ENCODE measurements at regions not wholly inside any gene's neighbourhood (a gene's known extent, or its start where the extent isn't known, plus 50 kb on each side); places are given as distances from the start of the nearest gene placed in this dataset.

DNA sequence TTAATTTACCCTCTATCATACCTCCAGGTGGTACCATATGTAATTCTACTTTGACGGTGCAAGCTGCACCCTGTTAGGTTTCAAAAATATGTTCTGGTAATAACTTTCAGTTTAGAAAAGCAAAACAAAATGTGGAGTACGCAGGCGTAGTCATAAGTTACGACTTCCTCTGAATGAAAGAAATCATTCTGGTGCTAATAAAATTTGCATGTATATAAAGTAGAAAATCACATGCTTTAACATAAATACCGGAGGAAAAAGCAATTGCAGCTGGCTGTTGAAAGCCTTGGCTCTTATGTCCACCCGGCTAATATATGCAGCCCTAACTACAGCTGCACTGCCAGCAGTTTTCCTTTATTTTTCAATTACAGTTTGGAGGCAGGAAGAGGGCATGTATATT, 65.2 kb upstream of the TMPRSS15 start:
- Histone ChIP-seq H3K9me3 (replicated peaks; ENCODE audit: control insufficient read depth, insufficient read depth, low read depth, low read length) (no peaks in the 10 kb centered on the region), H3K4me3 (no peak overlapping the region), H3K36me3 (ENCODE audit: control insufficient read depth, insufficient read depth, low read length) (no peaks in the 10 kb centered on the region), H3K4me2 (ENCODE audit: insufficient read depth, low read length) (no peak overlapping the region), H3K9me1 (ENCODE audit: control insufficient read depth, insufficient read depth, low read length) (no peaks in the 10 kb centered on the region), H3K9ac (ENCODE audit: insufficient read depth in 1 of 2, low read depth in 2 of 2, low read length in 2 of 2) (no peak overlapping the region), H3K27ac (ENCODE audit: extremely low read depth, low read depth, low read length) (no peak overlapping the region), H2AFZ (ENCODE audit: low read depth, low read length) (no peak overlapping the region), H4K20me1 (replicated peaks; ENCODE audit: control insufficient read depth, insufficient read depth, low read length) (no peaks in the 10 kb centered on the region), H3K4me1 (replicated peaks in 1 of 2; ENCODE audit: control insufficient read depth in 2 of 2, insufficient read depth in 2 of 2, low read length in 2 of 2) (no peaks in the 10 kb centered on the region), H3K27me3 (ENCODE audit: control insufficient read depth in 2 of 2, insufficient read depth in 2 of 2, low read length in 2 of 2) (no peaks in the 10 kb centered on the region), H3K79me2 (ENCODE audit: control insufficient read depth, insufficient read depth, low read length) (no peaks in the 10 kb centered on the region)
- in situ Hi-C loops (cut with MboI), result no loop called here
- 1% methylated on average over 6 of the region's 6 CpGs for WGBS (ENCODE audit: insufficient coverage, low coverage, missing lambda C conversion rate)
- no peak for FAIRE-seq
- TF ChIP-seq FOXK2 (conservative IDR thresholded peaks at IDR 0.05 in 1 of 2, IDR thresholded peaks at IDR 0.05 in 1 of 2; ENCODE audit: low read depth in 2 of 2) (no peak), ZNF583 (CRISPR knock-in tag; IDR thresholded peaks at IDR 0.05) (no peak), KLF1 (tag; IDR thresholded peaks at IDR 0.05) (no peak), NCOA4 (IDR thresholded peaks at IDR 0.05; ENCODE audit: partially characterized antibody) (no peak)
- DNase-seq (ENCODE audit: extremely low read depth in 1 of 4, low spot score in 3 of 4), result no peak
- BruUV-seq (replicated peaks), result no TSS peak
- ChIA-PET CTCF (ENCODE audit: low intra/inter-chr PET ratio) (no interaction called here), POLR2A (no interaction called here)
- ATAC-seq, result no peak
- intact Hi-C loops (cut with micrococcal nuclease), result no loop called here

- DNase-seq (ENCODE audit: extremely low read depth in 1 of 4, low spot score in 3 of 4) (no peak), FAIRE-seq (no peak), ATAC-seq (no peak)
- Histone ChIP-seq H3K36me3 (ENCODE audit: control insufficient read depth, insufficient read depth, low read length) (no peaks in the 10 kb centered on the region), H4K20me1 (replicated peaks; ENCODE audit: control insufficient read depth, insufficient read depth, low read length) (no peaks in the 10 kb centered on the region), H3K27ac (ENCODE audit: extremely low read depth, low read depth, low read length) (no peak overlapping the region), H3K9ac (ENCODE audit: insufficient read depth in 1 of 2, low read depth in 2 of 2, low read length in 2 of 2) (no peak overlapping the region), H2AFZ (ENCODE audit: low read depth, low read length) (no peak overlapping the region), H3K27me3 (ENCODE audit: control insufficient read depth in 2 of 2, insufficient read depth in 2 of 2, low read length in 2 of 2) (no peaks in the 10 kb centered on the region), H3K79me2 (ENCODE audit: control insufficient read depth, insufficient read depth, low read length) (no peaks in the 10 kb centered on the region), H3K4me1 (replicated peaks in 1 of 2; ENCODE audit: control insufficient read depth in 2 of 2, insufficient read depth in 2 of 2, low read length in 2 of 2) (no peaks in the 10 kb centered on the region), H3K4me2 (ENCODE audit: insufficient read depth, low read length) (no peak overlapping the region), H3K4me3 (no peak overlapping the region), H3K9me1 (ENCODE audit: control insufficient read depth, insufficient read depth, low read length) (no peaks in the 10 kb centered on the region), H3K9me3 (replicated peaks; ENCODE audit: control insufficient read depth, insufficient read depth, low read depth, low read length) (no peaks in the 10 kb centered on the region; the same call in 1 of the 2 replicates)
- WGBS (ENCODE audit: insufficient coverage, low coverage, missing lambda C conversion rate), result 13% methylated on average over 1 of the region's 1 CpG
- intact Hi-C loops (cut with micrococcal nuclease) (no loop called here), in situ Hi-C loops (cut with MboI) (no loop called here)
- BruUV-seq (replicated peaks), result no TSS peak
- ChIA-PET CTCF (ENCODE audit: low intra/inter-chr PET ratio) (no interaction called here), POLR2A (no interaction called here)
- no peak for TF ChIP-seq CEBPG (CRISPR knock-in tag; IDR thresholded peaks at IDR 0.05)
- no peak for TF ChIP-seq CEBPG (tag; conservative IDR thresholded peaks at IDR 0.05 in 1 of 2, IDR thresholded peaks at IDR 0.05 in 1 of 2)
- TF ChIP-seq TAF1 (IDR thresholded peaks at IDR 0.05; ENCODE audit: control insufficient read depth, extremely low read depth, insufficient read depth, low read length, severe bottlenecking), result no peak
- TF ChIP-seq ZNF561 (CRISPR knock-in tag; conservative IDR thresholded peaks at IDR 0.05), result no peak
- TF ChIP-seq MTA2 (IDR thresholded peaks at IDR 0.05; ENCODE audit: low read depth), result no peak
- no peak for TF ChIP-seq EWSR1 (IDR thresholded peaks at IDR 0.05; ENCODE audit: borderline replicate concordance, low read depth, partially characterized antibody)
- no peak for TF ChIP-seq NFIC (IDR thresholded peaks at IDR 0.05)
- TF ChIP-seq, protein P1, sequence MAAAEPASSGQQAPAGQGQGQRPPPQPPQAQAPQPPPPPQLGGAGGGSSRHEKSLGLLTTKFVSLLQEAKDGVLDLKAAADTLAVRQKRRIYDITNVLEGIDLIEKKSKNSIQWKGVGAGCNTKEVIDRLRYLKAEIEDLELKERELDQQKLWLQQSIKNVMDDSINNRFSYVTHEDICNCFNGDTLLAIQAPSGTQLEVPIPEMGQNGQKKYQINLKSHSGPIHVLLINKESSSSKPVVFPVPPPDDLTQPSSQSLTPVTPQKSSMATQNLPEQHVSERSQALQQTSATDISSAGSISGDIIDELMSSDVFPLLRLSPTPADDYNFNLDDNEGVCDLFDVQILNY (CRISPR knock-in tag; IDR thresholded peaks at IDR 0.05), result no peak
- no peak for TF ChIP-seq ATF3 (IDR thresholded peaks at IDR 0.05)
- TF ChIP-seq ATF3 (CRISPR knock-in tag; conservative IDR thresholded peaks at IDR 0.05), result no peak
- no peak for TF ChIP-seq ETS2 (tag; IDR thresholded peaks at IDR 0.05; ENCODE audit: borderline replicate concordance, poor library complexity, severe bottlenecking)
These were observed 73.1 kb upstream of the TMPRSS15 start for GRCh38 chr21:18476639-18477038.

All from K562 (cell line).